SU-DHL-6 (cell line): ENCODE measurements at regions not wholly inside any gene's neighbourhood (a gene's known extent, or its start where the extent isn't known, plus 50 kb on each side); places are given as distances from the start of the nearest gene placed in this dataset.

ENCODE experiments used
- CTCF ChIP-seq: fragments of 200-600 bp; sonication (generic); IDR thresholded peaks from one replicate; pipeline ENCODE4 v1.5.1; 2017; ENCODE audit warnings: antibody characterized with exemption, mild to moderate bottlenecking, low read length, moderate library complexity; ENCODE audit not compliant: insufficient read depth, poor library complexity, severe bottlenecking
- EZH2phosphoT487 ChIP-seq: fragments of 200-600 bp; sonication (generic), shearing (Covaris generic); conservative IDR thresholded peaks from 2 replicates; pipeline ENCODE4 v1.6.1; 2018; ENCODE audit warnings: mild to moderate bottlenecking, antibody characterized with exemption, low read length, moderate library complexity, mixed read lengths

- TF ChIP-seq CTCF, result no peak
- TF ChIP-seq EZH2phosphoT487, result no peak
Measured at GRCh38 chr15:70267306-70267705, 169.6 kb upstream of the TLE3 start.
